Panc1 (cell line): ENCODE measurements at regions not wholly inside any gene's neighbourhood (a gene's known extent, or its start where the extent isn't known, plus 50 kb on each side); places are given as distances from the start of the nearest gene placed in this dataset.

ENCODE experiments used
- ATAC-seq: fragments of 200-7000 bp; cut with Tn5 transposase; 2 replicates; pipeline ENCODE4 v1.9.1; 2020; ENCODE audit warnings: mild to moderate bottlenecking, moderate library complexity
- BruUV-seq: library from RNA; stranded (reverse); fragments of 400-500 nt; replicated peaks from 2 replicates; lab custom pipeline; 2021; lab: Mats Ljungman, UMichigan
- CTCF ChIA-PET: fragments of 300-600 bp; sonication (Branson Sonifier 250); formaldehyde crosslinking; loops from one replicate; lab custom pipeline; 2022; ENCODE audit warnings: antibody characterized with exemption; lab: Charles Lee
- POLR2A ChIA-PET: fragments of 300-600 bp; sonication (Branson Sonifier 250); formaldehyde crosslinking; loops from one replicate; lab custom pipeline; 2022; ENCODE audit warnings: antibody characterized with exemption; lab: Charles Lee
- DNase-seq: peaks from one replicate; pipeline ENCODE4 v3.0.0-alpha.2; 2010; ENCODE audit warnings: low read depth, low spot score
- H3K27ac ChIP-seq: 2 replicates; pipeline ENCODE4 v1.5.1; 2011; ENCODE audit warnings: mild to moderate bottlenecking, low read length, inconsistent platforms
- H3K27me3 ChIP-seq: fragments of 200-500 bp; sonication (Bioruptor generic); 2 replicates; pipeline ENCODE4 v1.6.0; 2014; ENCODE audit warnings: low read length, inconsistent platforms; ENCODE audit not compliant: control insufficient read depth, insufficient read depth
- H3K36me3 ChIP-seq: fragments of 200-500 bp; sonication (Bioruptor generic); 2 replicates; pipeline ENCODE4 v1.5.1; 2014; ENCODE audit warnings: inconsistent platforms, mild to moderate bottlenecking, low read length, moderate library complexity; ENCODE audit not compliant: control insufficient read depth, insufficient read depth
- H3K4me1 ChIP-seq: 2 replicates; pipeline ENCODE4 v1.5.1; 2011; ENCODE audit warnings: inconsistent platforms, mild to moderate bottlenecking, low read length, moderate library complexity; ENCODE audit not compliant: control insufficient read depth, insufficient read depth
- H3K4me3 ChIP-seq, 2 experiments: 2 replicates each; pipeline ENCODE4 v1.5.1; 2011 to 2012; ENCODE audit warnings: low read depth in 2 of 2, low read length in 2 of 2, mild to moderate bottlenecking in 2 of 2, inconsistent platforms in 1 of 2, moderate library complexity in 1 of 2
- H3K9me3 ChIP-seq: fragments of 200-500 bp; sonication (Bioruptor generic); 2 replicates; pipeline ENCODE4 v1.5.1; 2014; ENCODE audit warnings: low read depth, mild to moderate bottlenecking, inconsistent platforms, low read length, moderate library complexity; ENCODE audit not compliant: control insufficient read depth, insufficient read depth
- CTCF ChIP-seq: fragments of 450-650 bp; IDR thresholded peaks from 2 replicates; pipeline ENCODE4 v1.5.1; 2017; ENCODE audit warnings: mild to moderate bottlenecking
- POLR2AphosphoS5 ChIP-seq: IDR thresholded peaks from 2 replicates; pipeline ENCODE4 v1.6.1; 2012; ENCODE audit warnings: mild to moderate bottlenecking, low read depth, low read length, moderate library complexity
- SIN3A ChIP-seq: IDR thresholded peaks from 2 replicates; pipeline ENCODE4 v1.6.1; 2012; ENCODE audit warnings: low read depth, mild to moderate bottlenecking, low read length, moderate library complexity, borderline replicate concordance; ENCODE audit not compliant: insufficient read depth
- TCF7L2 ChIP-seq: IDR thresholded peaks from 2 replicates; pipeline ENCODE4 v1.6.1; 2011; ENCODE audit warnings: mild to moderate bottlenecking, low read depth, low read length, inconsistent platforms
- in situ Hi-C: cut with HindIII; loops from 2 replicates; pipeline ENCODE4 v1.10.0; 2016; ENCODE audit warnings: low sequenced_read_pairs, low pct_unique_long_range_greater_than_20kb
- intact Hi-C: fragments of 100-400 bp; cut with micrococcal nuclease; formaldehyde crosslinking; loops from one replicate; pipeline ENCODE4 v1.10.0; 2022; ENCODE audit not compliant: unreplicated experiment
- TF ChIP-seq, protein P1 (sequence below), 2 experiments: IDR thresholded peaks; 2 replicates each; pipeline ENCODE4 v1.6.1; 2011 to 2012; ENCODE audit warnings: low read depth in 2 of 2, control low read depth in 1 of 2, low read length in 1 of 2, mild to moderate bottlenecking in 1 of 2, moderate library complexity in 1 of 2; ENCODE audit not compliant: insufficient read depth in 1 of 2

DNA sequence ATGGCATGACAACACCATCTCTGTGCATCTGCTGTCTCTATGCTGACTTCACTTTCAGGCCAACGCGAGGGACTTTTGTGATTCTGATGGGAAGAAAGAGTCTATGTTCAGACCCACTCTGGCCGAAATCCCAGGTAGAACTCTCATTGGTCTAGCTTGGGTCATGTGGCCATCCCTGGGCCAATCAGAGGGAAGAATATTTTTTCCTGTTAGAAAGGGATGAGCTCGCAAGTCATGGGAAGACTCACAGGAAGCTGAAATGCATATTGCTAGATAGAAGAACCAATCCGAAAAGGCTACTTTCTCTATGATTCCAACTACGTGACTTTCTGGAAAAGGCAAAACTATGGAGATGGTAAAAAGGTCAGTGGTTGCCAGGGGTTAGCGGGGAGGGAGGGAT is 56.0 kb upstream of the LINC01488 start:
- DNase-seq (no peak), ATAC-seq (no peak)
- Histone ChIP-seq H3K36me3 (no peaks in the 10 kb centered on the region), H3K9me3 (peaks cover 8% of the 10 kb centered on the region), H3K4me1 (peaks cover 14% of the 10 kb centered on the region), H3K4me3 (no peak overlapping the region), H3K27ac (no peak overlapping the region), H3K27me3 (no peaks in the 10 kb centered on the region)
- intact Hi-C loops (no loop called here), in situ Hi-C loops (no loop called here)
- CTCF ChIA-PET: no interaction called here
- POLR2A ChIA-PET: no interaction called here
- TF ChIP-seq CTCF (no peak), POLR2AphosphoS5 (no peak), TCF7L2 (no peak), SIN3A (no peak)
- TF ChIP-seq, protein P1, sequence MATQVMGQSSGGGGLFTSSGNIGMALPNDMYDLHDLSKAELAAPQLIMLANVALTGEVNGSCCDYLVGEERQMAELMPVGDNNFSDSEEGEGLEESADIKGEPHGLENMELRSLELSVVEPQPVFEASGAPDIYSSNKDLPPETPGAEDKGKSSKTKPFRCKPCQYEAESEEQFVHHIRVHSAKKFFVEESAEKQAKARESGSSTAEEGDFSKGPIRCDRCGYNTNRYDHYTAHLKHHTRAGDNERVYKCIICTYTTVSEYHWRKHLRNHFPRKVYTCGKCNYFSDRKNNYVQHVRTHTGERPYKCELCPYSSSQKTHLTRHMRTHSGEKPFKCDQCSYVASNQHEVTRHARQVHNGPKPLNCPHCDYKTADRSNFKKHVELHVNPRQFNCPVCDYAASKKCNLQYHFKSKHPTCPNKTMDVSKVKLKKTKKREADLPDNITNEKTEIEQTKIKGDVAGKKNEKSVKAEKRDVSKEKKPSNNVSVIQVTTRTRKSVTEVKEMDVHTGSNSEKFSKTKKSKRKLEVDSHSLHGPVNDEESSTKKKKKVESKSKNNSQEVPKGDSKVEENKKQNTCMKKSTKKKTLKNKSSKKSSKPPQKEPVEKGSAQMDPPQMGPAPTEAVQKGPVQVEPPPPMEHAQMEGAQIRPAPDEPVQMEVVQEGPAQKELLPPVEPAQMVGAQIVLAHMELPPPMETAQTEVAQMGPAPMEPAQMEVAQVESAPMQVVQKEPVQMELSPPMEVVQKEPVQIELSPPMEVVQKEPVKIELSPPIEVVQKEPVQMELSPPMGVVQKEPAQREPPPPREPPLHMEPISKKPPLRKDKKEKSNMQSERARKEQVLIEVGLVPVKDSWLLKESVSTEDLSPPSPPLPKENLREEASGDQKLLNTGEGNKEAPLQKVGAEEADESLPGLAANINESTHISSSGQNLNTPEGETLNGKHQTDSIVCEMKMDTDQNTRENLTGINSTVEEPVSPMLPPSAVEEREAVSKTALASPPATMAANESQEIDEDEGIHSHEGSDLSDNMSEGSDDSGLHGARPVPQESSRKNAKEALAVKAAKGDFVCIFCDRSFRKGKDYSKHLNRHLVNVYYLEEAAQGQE (IDR thresholded peaks at IDR 0.05; ENCODE audit: insufficient read depth in 1 of 2, low read depth in 2 of 2, low read length in 1 of 2): no peak
- BruUV-seq: no TSS peak

GRCh38 chr11:69425895-69426544 is 55.4 kb upstream of the LINC01488 start:
- Histone ChIP-seq H3K27me3 (no peaks in the 10 kb centered on the region), H3K4me1 (peaks cover 13% of the 10 kb centered on the region), H3K36me3 (no peaks in the 10 kb centered on the region), H3K9me3 (peaks cover 8% of the 10 kb centered on the region), H3K4me3 (no peak overlapping the region), H3K27ac (no peak overlapping the region)
- POLR2A ChIA-PET: no interaction called here
- DNase-seq (no peak), ATAC-seq (no peak)
- TF ChIP-seq, protein P1 (IDR thresholded peaks at IDR 0.05; ENCODE audit: insufficient read depth in 1 of 2, low read depth in 2 of 2, low read length in 1 of 2): no peak
- TF ChIP-seq SIN3A (no peak), POLR2AphosphoS5 (no peak), TCF7L2 (no peak)
- BruUV-seq: no TSS peak
- intact Hi-C loops: no loop called here
- in situ Hi-C loops: no loop called here
- CTCF ChIA-PET: no interaction called here
